Motor neuron (in vitro differentiated cells): ENCODE measurements at regions not wholly inside any gene's neighbourhood (a gene's known extent, or its start where the extent isn't known, plus 50 kb on each side); places are given as distances from the start of the nearest gene placed in this dataset.

ENCODE experiments used
- ATAC-seq, 8 experiments: fragments of 200-7000 bp; cut with Tn5 transposase; replicated peaks in 6 of 8; 2 replicates each; pipeline ENCODE4 v1.8.0; 2021; ENCODE audit warnings: mild to moderate bottlenecking in 8 of 8, moderate library complexity in 8 of 8
- H3K27ac ChIP-seq, 2 donors: fragments of 250-450 bp; sonication (Bioruptor Pico); 2 replicates each; pipeline ENCODE4 v1.9.0; 2021; ENCODE audit warnings: antibody characterized with exemption in 2 of 2, mild to moderate bottlenecking in 2 of 2, moderate library complexity in 1 of 2
- H3K4me1 ChIP-seq, 2 donors: fragments of 250-450 bp; sonication (Bioruptor Pico); replicated peaks in 1 of 2; 2 replicates each; pipeline ENCODE4 v1.6.1; 2021; ENCODE audit warnings: antibody characterized with exemption in 2 of 2, mild to moderate bottlenecking in 2 of 2, moderate library complexity in 1 of 2
- H3K4me3 ChIP-seq, 5 donors: fragments of 250-450 bp; sonication (Bioruptor Pico); 2 replicates each; pipeline ENCODE4 v1.9.0; 2021; ENCODE audit warnings: antibody characterized with exemption in 5 of 5, mild to moderate bottlenecking in 5 of 5, moderate library complexity in 4 of 5
- WGBS, 10 experiments: fragments of 450-650 bp; shearing (Covaris generic); methylation state at CpG; one replicate each; pipeline ENCODE4 v1.0.0; 2022; 5-methylcytosine and 5-hydroxymethylcytosine counted together
- in situ Hi-C, 9 experiments: fragments of 400-800 bp; cut with MboI; loops; one replicate each; pipeline ENCODE4 v1.15.0; 2021; ENCODE audit warnings: low sequenced_read_pairs in 9 of 9, low pct_unique_long_range_greater_than_20kb in 2 of 9; ENCODE audit not compliant: unreplicated experiment in 9 of 9

GRCh38 chr12:4203772-4204376 is 69.7 kb upstream of the CCND2 start:
- H3K27ac ChIP-seq = no peak overlapping the region
- no peaks in the 10 kb centered on the region for H3K4me1 ChIP-seq
- ATAC-seq = no peak
- no peak overlapping the region for H3K4me3 ChIP-seq
- in situ Hi-C loops = no loop called here
- 0 to 60% (median 22%) methylated on average over 1 to 3 of the region's 3 CpGs; no CpG with 5 or more reads in 1 of the 10 experiments for WGBS, 10 experiments

- Histone ChIP-seq H3K4me1 (no peaks in the 10 kb centered on the region), H3K27ac (no peak overlapping the region), H3K4me3 (no peak overlapping the region)
- in situ Hi-C loops = no loop called here
- 21 to 89% (median 62%) methylated on average over 2 to 5 of the region's 5 CpGs; no CpG with 5 or more reads in 4 of the 10 experiments for WGBS, 10 experiments
- no peak for ATAC-seq
Measured at GRCh38 chr12:4202918-4203317, 70.6 kb upstream of the CCND2 start.

- Histone ChIP-seq H3K4me3 (no peak overlapping the region), H3K4me1 (no peaks in the 10 kb centered on the region), H3K27ac (no peak overlapping the region)
- in situ Hi-C loops = no loop called here
- no peak for ATAC-seq
- WGBS, 10 experiments = 33 to 100% (median 76%) methylated on average over 1 to 7 of the region's 7 CpGs; no CpG with 5 or more reads in 2 of the 10 experiments
Measured at GRCh38 chr12:4202487-4202886, 71.1 kb upstream of the CCND2 start.

- in situ Hi-C loops = no loop called here
- H3K4me1 ChIP-seq = no peaks in the 10 kb centered on the region
- 5 to 100% (median 82%) methylated on average over 1 to 7 of the region's 13 CpGs; no CpG with 5 or more reads in 2 of the 10 experiments for WGBS, 10 experiments
- H3K27ac ChIP-seq = no peak overlapping the region
- ATAC-seq = no peak
- H3K4me3 ChIP-seq = no peak overlapping the region
Measured at GRCh38 chr12:4201333-4202100, 72.0 kb upstream of the CCND2 start.

GRCh38 chr12:4197922-4198763 is 75.4 kb upstream of the CCND2 start:
- Histone ChIP-seq H3K4me3 (no peak overlapping the region), H3K27ac (no peak overlapping the region), H3K4me1 (no peaks in the 10 kb centered on the region)
- in situ Hi-C loops = no loop called here
- WGBS, 10 experiments = 0 to 100% (median 89%) methylated on average over 1 to 7 of the region's 11 CpGs; no CpG with 5 or more reads in 3 of the 10 experiments
- ATAC-seq = no peak

GRCh38 chr12:4196805-4197420 is 76.6 kb upstream of the CCND2 start:
- 4 to 100% (median 77%) methylated on average over 1 to 4 of the region's 8 CpGs; no CpG with 5 or more reads in 3 of the 10 experiments for WGBS, 10 experiments
- Histone ChIP-seq H3K4me1 (no peaks in the 10 kb centered on the region), H3K4me3 (no peak overlapping the region), H3K27ac (no peak overlapping the region)
- no peak for ATAC-seq
- in situ Hi-C loops = no loop called here

GRCh38 chr12:4194668-4195067 is 78.9 kb upstream of the CCND2 start:
- Histone ChIP-seq H3K27ac (no peak overlapping the region), H3K4me3 (no peak overlapping the region), H3K4me1 (peaks cover 5 to 8% of the 10 kb centered on the region in 2 donors)
- WGBS, 10 experiments = 39 to 100% (median 81%) methylated on average over 2 to 5 of the region's 10 CpGs; no CpG with 5 or more reads in 3 of the 10 experiments
- in situ Hi-C loops = no loop called here
- no peak for ATAC-seq

GRCh38 chr12:4193821-4194220 is 79.7 kb upstream of the CCND2 start:
- Histone ChIP-seq H3K4me1 (peaks cover 5 to 8% of the 10 kb centered on the region in 2 donors), H3K4me3 (no peak overlapping the region), H3K27ac (no peak overlapping the region)
- in situ Hi-C loops = no loop called here
- no peak for ATAC-seq
- WGBS, 10 experiments = 2 to 90% (median 33%) methylated on average over 2 to 8 of the region's 8 CpGs; no CpG with 5 or more reads in 2 of the 10 experiments

- 80 to 100% (median 87%) methylated on average over 1 to 2 of the region's 2 CpGs; no CpG with 5 or more reads in 6 of the 10 experiments for WGBS, 10 experiments
Measured at GRCh38 chr12:4191642-4192041, 81.9 kb upstream of the CCND2 start.

GRCh38 chr12:4191149-4191548 is 82.4 kb upstream of the CCND2 start:
- in situ Hi-C loops = no loop called here
- Histone ChIP-seq H3K4me1 (peaks cover 5 to 8% of the 10 kb centered on the region in 2 donors), H3K27ac (no peak overlapping the region), H3K4me3 (no peak overlapping the region)
- 0 to 100% (median 77%) methylated on average over 1 to 3 of the region's 3 CpGs for WGBS, 10 experiments
- ATAC-seq = no peak

More at GRCh38 chr12:4191642-4192041, 81.9 kb upstream of the CCND2 start:
- Histone ChIP-seq H3K4me1 (peaks cover 5 to 8% of the 10 kb centered on the region in 2 donors), H3K27ac (no peak overlapping the region), H3K4me3 (no peak overlapping the region)
- ATAC-seq = no peak
- in situ Hi-C loops = no loop called here

GRCh38 chr12:4190366-4191063 is 83.0 kb upstream of the CCND2 start:
- no peak overlapping the region for H3K4me3 ChIP-seq
- peak in 4 of 8 experiments; percentile 35 to 68 (median 54) for ATAC-seq
- 0 to 100% (median 63%) methylated on average over 1 to 5 of the region's 5 CpGs for WGBS, 10 experiments
- peaks cover 5 to 8% of the 10 kb centered on the region in 2 donors for H3K4me1 ChIP-seq
- H3K27ac ChIP-seq = peak overlapping the region in 1 of 2 donors; percentile 5
- in situ Hi-C loops = no loop called here

- no peak for ATAC-seq
- Histone ChIP-seq H3K4me3 (no peak overlapping the region), H3K27ac (no peak overlapping the region), H3K4me1 (peaks cover 5 to 8% of the 10 kb centered on the region in 2 donors)
- in situ Hi-C loops = no loop called here
- WGBS, 10 experiments = 0 to 100% (median 96%) methylated on average over 1 to 5 of the region's 12 CpGs; no CpG with 5 or more reads in 3 of the 10 experiments
Measured at GRCh38 chr12:4189721-4190120, 83.8 kb upstream of the CCND2 start.
